B cell (primary cell): ENCODE measurements at regions not wholly inside any gene's neighbourhood (a gene's known extent, or its start where the extent isn't known, plus 50 kb on each side); places are given as distances from the start of the nearest gene placed in this dataset.

Source experiments
- ATAC-seq: fragments of 200-7000 bp; cut with Tn5 transposase; one replicate; pipeline ENCODE4 v1.10.0; 2021; ENCODE audit warnings: low read depth, mild to moderate bottlenecking, moderate number of reproducible peaks, moderate library complexity
- CTCF ChIA-PET: fragments of 350-600 bp; sonication (Branson Sonifier 250); formaldehyde crosslinking; loops from one replicate; lab custom pipeline; 2021; ENCODE audit warnings: antibody characterized with exemption, inconsistent platforms; lab: Charles Lee
- POLR2A ChIA-PET: fragments of 350-600 bp; sonication (Branson Sonifier 250); formaldehyde crosslinking; loops from one replicate; lab custom pipeline; 2021; ENCODE audit warnings: antibody characterized with exemption; lab: Charles Lee
- DNase-seq: peaks from one replicate; pipeline ENCODE4 v3.0.0; 2013
- H2AFZ ChIP-seq: 2 replicates; pipeline ENCODE4 v1.6.1; 2012; ENCODE audit warnings: mild to moderate bottlenecking, low read depth, low read length; ENCODE audit not compliant: insufficient read depth, poor library complexity, severe bottlenecking
- H3K27ac ChIP-seq, 2 donors: 1 replicate in 1 of 2; 2 replicates in 1 of 2; pipeline ENCODE4 v1.5.1; 2012 to 2013; ENCODE audit warnings: low read length in 2 of 2, mild to moderate bottlenecking in 2 of 2, moderate library complexity in 1 of 2
- H3K27me3 ChIP-seq, 4 experiments: fragments of 200-600 bp in 1 of 4; sonication (generic) in 1 of 4; replicated peaks in 1 of 4; 1 replicate in 2 of 4; 2 replicates in 2 of 4; pipeline versions ENCODE4 v1.6.1 to v1.7.0; 2013 to 2016; ENCODE audit warnings: low read length in 3 of 4, mild to moderate bottlenecking in 2 of 4, mixed read lengths in 1 of 4, moderate library complexity in 1 of 4; ENCODE audit not compliant: insufficient read depth in 4 of 4, control insufficient read depth in 3 of 4; ENCODE audit errors: control extremely low read depth in 1 of 4
- H3K36me3 ChIP-seq, 2 experiments: replicated peaks in 1 of 2; 1 replicate in 1 of 2; 2 replicates in 1 of 2; pipeline versions ENCODE4 v1.6.1 to v1.7.1; 2013; ENCODE audit warnings: low read length in 1 of 2; ENCODE audit not compliant: insufficient read depth in 2 of 2, control insufficient read depth in 1 of 2; ENCODE audit errors: control extremely low read depth in 1 of 2, extremely low read depth in 1 of 2
- H3K4me1 ChIP-seq, 2 donors: fragments of 200-600 bp in 1 of 2; sonication (generic) in 1 of 2; 1 replicate in 1 of 2; 2 replicates in 1 of 2; pipeline versions ENCODE4 v1.5.1 to v1.6.1; 2013 to 2017; ENCODE audit warnings: low read length in 2 of 2; ENCODE audit not compliant: control insufficient read depth in 2 of 2, insufficient read depth in 2 of 2
- H3K4me2 ChIP-seq: replicated peaks from 2 replicates; pipeline ENCODE3; 2012; ENCODE audit warnings: mild to moderate bottlenecking, low read depth, low read length; ENCODE audit not compliant: poor library complexity, severe bottlenecking
- H3K4me3 ChIP-seq, 5 experiments: fragments of 200-600 bp in 1 of 5; sonication (generic) in 1 of 5; 1 replicate in 3 of 5; 2 replicates in 2 of 5; pipeline versions ENCODE4 v1.5.1 to v1.7.0; 2011 to 2016; ENCODE audit warnings: low read length in 4 of 5, mild to moderate bottlenecking in 4 of 5, low read depth in 2 of 5, control low read depth in 1 of 5, moderate library complexity in 1 of 5; ENCODE audit not compliant: insufficient read depth in 1 of 5; ENCODE audit errors: control extremely low read depth in 1 of 5, extremely low read depth in 1 of 5
- H3K79me2 ChIP-seq: fragments of 200-600 bp; sonication (generic); one replicate; pipeline ENCODE4 v1.6.0; 2016; ENCODE audit warnings: low read length; ENCODE audit not compliant: control insufficient read depth, insufficient read depth
- H3K9ac ChIP-seq: fragments of 200-600 bp; sonication (generic); 2 replicates; pipeline ENCODE4 v1.6.1; 2017; ENCODE audit warnings: mild to moderate bottlenecking, low read length, moderate library complexity
- H3K9me3 ChIP-seq, 3 donors: one replicate each; pipeline versions ENCODE4 v1.6.1 to v1.7.1; 2013; ENCODE audit warnings: low read length in 2 of 3; ENCODE audit not compliant: control insufficient read depth in 2 of 3, insufficient read depth in 1 of 3; ENCODE audit errors: control extremely low read depth in 1 of 3
- H4K20me1 ChIP-seq: 2 replicates; pipeline ENCODE4 v1.6.0; 2012; ENCODE audit warnings: mild to moderate bottlenecking, low read length; ENCODE audit not compliant: insufficient read depth, control insufficient read depth, poor library complexity, severe bottlenecking
- H3K27ac Mint-ChIP-seq: one replicate; pipeline ENCODE4 v1.8.0; 2021; ENCODE audit warnings: mixed read lengths
- H3K27me3 Mint-ChIP-seq: one replicate; pipeline ENCODE4 v1.8.0; 2021; ENCODE audit warnings: mixed read lengths
- H3K4me1 Mint-ChIP-seq: one replicate; pipeline ENCODE4 v1.8.0; 2021; ENCODE audit warnings: mixed read lengths
- H3K4me3 Mint-ChIP-seq: one replicate; pipeline ENCODE4 v1.8.0; 2021; ENCODE audit warnings: mixed read lengths
- H3K9me3 Mint-ChIP-seq: one replicate; pipeline ENCODE4 v1.8.0; 2022; ENCODE audit warnings: mixed read lengths; ENCODE audit not compliant: insufficient read depth
- EZH2 ChIP-seq: IDR thresholded peaks from 2 replicates; pipeline ENCODE4 v1.6.1; 2012; ENCODE audit warnings: borderline replicate concordance, low read depth, mild to moderate bottlenecking, moderate library complexity, low read length; ENCODE audit not compliant: insufficient read depth, poor library complexity, severe bottlenecking
- WGBS: methylation state at CpG from one replicate; pipeline ENCODE4 v1.1.5; 2013; ENCODE audit warnings: missing lambda C conversion rate; ENCODE audit not compliant: insufficient coverage; 5-methylcytosine and 5-hydroxymethylcytosine counted together
- intact Hi-C: fragments of 100-400 bp; cut with micrococcal nuclease; formaldehyde crosslinking; loops from one replicate; pipeline ENCODE4 v1.10.0; 2022
- TF ChIP-seq, protein P1 (sequence below): fragments of 200-600 bp; IDR thresholded peaks from one replicate; pipeline ENCODE4 v1.8.0; 2022; ENCODE audit warnings: antibody characterized with exemption, mild to moderate bottlenecking

DNA sequence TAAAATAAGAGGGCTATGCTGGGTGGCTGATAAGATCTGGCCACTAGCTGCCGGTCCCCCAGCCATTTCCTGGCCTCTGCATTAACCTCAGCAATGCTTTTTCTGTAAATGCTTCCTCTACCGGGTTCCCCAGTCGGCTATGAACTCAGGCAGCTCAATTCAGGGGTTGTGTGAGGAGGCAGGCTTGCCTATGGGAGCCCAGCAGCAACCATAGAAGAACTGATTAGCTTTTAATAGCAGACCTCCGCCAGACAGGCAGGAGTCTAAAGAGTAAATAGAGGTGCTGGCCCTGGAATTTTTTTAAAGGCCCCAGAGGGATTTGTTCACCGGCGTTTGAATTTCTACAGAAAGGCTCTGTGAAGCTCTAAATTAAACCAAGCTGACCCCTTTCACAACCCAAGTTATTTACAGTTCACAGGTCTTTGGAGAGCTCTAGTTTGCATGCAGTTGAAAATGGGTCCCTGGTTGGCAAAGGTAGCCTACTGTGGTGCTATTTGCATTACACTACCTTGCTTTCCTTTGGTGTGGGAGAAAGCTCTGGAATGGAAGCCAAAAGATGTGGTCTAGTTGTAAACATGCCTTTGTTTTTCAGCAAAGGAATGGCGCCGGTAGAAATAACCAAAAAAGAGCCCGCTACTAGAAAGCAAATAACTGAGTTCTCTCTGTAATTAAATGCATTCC, 289.7 kb upstream of the SEMA6A start:
- 65% methylated on average over 4 of the region's 9 CpGs for WGBS
- Histone ChIP-seq H3K36me3 (no peaks in the 10 kb centered on the region), H3K79me2 (no peaks in the 10 kb centered on the region), H3K9me3 (peaks cover 0 to 3% (median 0%) of the 10 kb centered on the region in 3 donors), H3K4me3 (no peak overlapping the region), H3K9ac (no peak overlapping the region), H2AFZ (no peak overlapping the region), H3K4me2 (no peak overlapping the region), H4K20me1 (no peaks in the 10 kb centered on the region), H3K27me3 (no peaks in the 10 kb centered on the region), H3K4me1 (no peaks in the 10 kb centered on the region), H3K27ac (no peak overlapping the region)
- ChIA-PET CTCF (no interaction called here), POLR2A (no interaction called here)
- H3K4me3 Mint-ChIP-seq = no peak overlapping the region
- no peaks in the 10 kb centered on the region for H3K4me1 Mint-ChIP-seq
- no peak for TF ChIP-seq EZH2
- TF ChIP-seq, protein P1, sequence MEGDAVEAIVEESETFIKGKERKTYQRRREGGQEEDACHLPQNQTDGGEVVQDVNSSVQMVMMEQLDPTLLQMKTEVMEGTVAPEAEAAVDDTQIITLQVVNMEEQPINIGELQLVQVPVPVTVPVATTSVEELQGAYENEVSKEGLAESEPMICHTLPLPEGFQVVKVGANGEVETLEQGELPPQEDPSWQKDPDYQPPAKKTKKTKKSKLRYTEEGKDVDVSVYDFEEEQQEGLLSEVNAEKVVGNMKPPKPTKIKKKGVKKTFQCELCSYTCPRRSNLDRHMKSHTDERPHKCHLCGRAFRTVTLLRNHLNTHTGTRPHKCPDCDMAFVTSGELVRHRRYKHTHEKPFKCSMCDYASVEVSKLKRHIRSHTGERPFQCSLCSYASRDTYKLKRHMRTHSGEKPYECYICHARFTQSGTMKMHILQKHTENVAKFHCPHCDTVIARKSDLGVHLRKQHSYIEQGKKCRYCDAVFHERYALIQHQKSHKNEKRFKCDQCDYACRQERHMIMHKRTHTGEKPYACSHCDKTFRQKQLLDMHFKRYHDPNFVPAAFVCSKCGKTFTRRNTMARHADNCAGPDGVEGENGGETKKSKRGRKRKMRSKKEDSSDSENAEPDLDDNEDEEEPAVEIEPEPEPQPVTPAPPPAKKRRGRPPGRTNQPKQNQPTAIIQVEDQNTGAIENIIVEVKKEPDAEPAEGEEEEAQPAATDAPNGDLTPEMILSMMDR = no peak
- H3K27ac Mint-ChIP-seq = no peak overlapping the region
- ATAC-seq = no peak
- no peaks in the 10 kb centered on the region for H3K9me3 Mint-ChIP-seq
- peaks cover 4% of the 10 kb centered on the region for H3K27me3 Mint-ChIP-seq
- no peak for DNase-seq
- intact Hi-C loops = no loop called here

DNA sequence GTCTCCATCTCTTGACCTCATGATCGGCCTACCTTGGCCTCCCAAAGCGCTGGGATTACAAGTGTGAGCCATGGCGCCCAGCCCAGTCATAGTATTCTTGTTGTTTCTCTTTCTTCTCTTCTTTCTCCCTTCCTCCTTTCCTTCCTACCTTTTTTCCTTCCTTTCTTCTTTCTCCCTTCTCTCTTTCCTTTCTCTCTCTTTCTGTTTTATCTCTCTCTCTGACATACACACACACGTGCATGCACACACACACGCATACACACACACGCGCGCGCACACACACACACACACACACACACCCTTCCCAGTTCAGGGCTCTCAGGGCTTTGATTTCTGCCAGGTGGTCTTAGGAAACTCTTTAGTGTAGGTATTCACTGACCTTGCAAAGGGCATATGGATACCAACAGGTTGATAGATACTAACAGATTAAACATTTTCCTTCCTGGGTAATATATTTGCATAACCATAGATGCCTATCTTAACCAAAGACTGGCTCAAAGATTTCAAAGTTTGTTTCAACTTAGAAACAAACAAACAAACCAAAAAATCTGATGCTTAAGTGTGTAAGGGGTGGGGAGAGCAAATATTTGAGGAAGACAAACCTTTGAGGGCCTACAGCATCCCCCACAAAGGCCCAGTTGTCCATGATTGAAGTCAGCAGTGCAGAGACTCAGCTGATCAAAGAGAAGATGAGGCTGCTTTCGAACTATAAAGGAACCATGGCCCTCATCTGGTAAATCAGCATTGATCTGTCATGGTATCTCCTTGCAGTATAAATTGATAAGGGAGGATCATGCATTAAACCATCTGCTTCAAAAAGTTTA, 288.2 kb upstream of the SEMA6A start:
- H3K79me2 ChIP-seq = no peaks in the 10 kb centered on the region
- Mint-ChIP-seq H3K27ac (no peak overlapping the region), H3K4me3 (no peak overlapping the region), H3K4me1 (no peaks in the 10 kb centered on the region), H3K9me3 (no peaks in the 10 kb centered on the region), H3K27me3 (peaks cover 4% of the 10 kb centered on the region)
- H3K9ac ChIP-seq = no peak overlapping the region
- H4K20me1 ChIP-seq = no peaks in the 10 kb centered on the region
- no peaks in the 10 kb centered on the region for H3K9me3 ChIP-seq
- intact Hi-C loops = no loop called here
- 95% methylated on average over 5 of the region's 10 CpGs for WGBS
- DNase-seq (no peak), ATAC-seq (no peak)
- no peak overlapping the region for H3K4me2 ChIP-seq
- CTCF ChIA-PET = no interaction called here
- H3K27ac ChIP-seq = no peak overlapping the region
- no peaks in the 10 kb centered on the region for H3K4me1 ChIP-seq
- no peak overlapping the region for H3K4me3 ChIP-seq
- no peak for TF ChIP-seq EZH2
- TF ChIP-seq, protein P1 = no peak
- no peaks in the 10 kb centered on the region for H3K36me3 ChIP-seq
- no peak overlapping the region for H2AFZ ChIP-seq
- H3K27me3 ChIP-seq = no peaks in the 10 kb centered on the region
- POLR2A ChIA-PET = no interaction called here
